Neuronal stem cell (in vitro differentiated cells): ENCODE measurements at regions not wholly inside any gene's neighbourhood (a gene's known extent, or its start where the extent isn't known, plus 50 kb on each side); places are given as distances from the start of the nearest gene placed in this dataset.

Experiments used
- DNase-seq: peaks from one replicate; pipeline ENCODE4 v3.0.0-alpha.2; 2013; ENCODE audit warnings: low spot score
- H2AFZ ChIP-seq: one replicate; pipeline ENCODE4 v1.6.1; 2013; ENCODE audit warnings: mild to moderate bottlenecking, low read length, inconsistent platforms
- H2AK5ac ChIP-seq: 2 replicates; pipeline ENCODE4 v1.6.1; 2013; ENCODE audit warnings: low read depth, mild to moderate bottlenecking, inconsistent platforms, low read length, moderate library complexity, mixed read lengths
- H2BK120ac ChIP-seq: 2 replicates; pipeline ENCODE4 v1.6.1; 2013; ENCODE audit warnings: low read depth, mild to moderate bottlenecking, inconsistent platforms, low read length, moderate library complexity, mixed read lengths
- H2BK12ac ChIP-seq: one replicate; pipeline ENCODE4 v1.6.1; 2013; ENCODE audit warnings: low read length, inconsistent platforms
- H2BK15ac ChIP-seq: 2 replicates; pipeline ENCODE4 v1.6.1; 2013; ENCODE audit warnings: mild to moderate bottlenecking, low read length, inconsistent platforms, mixed read lengths
- H2BK5ac ChIP-seq: one replicate; pipeline ENCODE4 v1.6.1; 2013; ENCODE audit warnings: inconsistent platforms, mild to moderate bottlenecking, low read length, moderate library complexity
- H3K14ac ChIP-seq: one replicate; pipeline ENCODE4 v1.6.1; 2013; ENCODE audit warnings: low read length, inconsistent platforms
- H3K18ac ChIP-seq: 2 replicates; pipeline ENCODE4 v1.6.1; 2013; ENCODE audit warnings: low read length, inconsistent platforms
- H3K23ac ChIP-seq: 2 replicates; pipeline ENCODE4 v1.6.1; 2013; ENCODE audit warnings: low read depth, mild to moderate bottlenecking, mixed read lengths, low read length, inconsistent platforms; ENCODE audit not compliant: poor library complexity
- H3K27ac ChIP-seq: replicated peaks from 3 replicates; pipeline ENCODE4 v1.5.1; 2013; ENCODE audit warnings: low read length, inconsistent platforms
- H3K27me3 ChIP-seq, 3 experiments: 2 replicates each; pipeline ENCODE4 v1.6.1; 2013; ENCODE audit warnings: low read length in 3 of 3, mild to moderate bottlenecking in 2 of 3, inconsistent platforms in 1 of 3, low read depth in 1 of 3, mixed read lengths in 1 of 3, moderate library complexity in 1 of 3; ENCODE audit not compliant: control insufficient read depth in 3 of 3, insufficient read depth in 3 of 3
- H3K36me3 ChIP-seq, 2 donors: replicated peaks in 1 of 2; 2 replicates each; pipeline ENCODE4 v1.6.1; 2013; ENCODE audit warnings: low read length in 2 of 2; ENCODE audit not compliant: control insufficient read depth in 2 of 2, insufficient read depth in 2 of 2
- H3K4ac ChIP-seq: 2 replicates; pipeline ENCODE4 v1.6.1; 2013; ENCODE audit warnings: inconsistent platforms, mild to moderate bottlenecking, low read length, moderate library complexity
- H3K4me1 ChIP-seq, 2 donors: 1 replicate in 1 of 2; 2 replicates in 1 of 2; pipeline ENCODE4 v1.6.1; 2013; ENCODE audit warnings: low read length in 2 of 2, low read depth in 1 of 2; ENCODE audit not compliant: control insufficient read depth in 2 of 2, insufficient read depth in 1 of 2
- H3K4me2 ChIP-seq: one replicate; pipeline ENCODE4 v1.6.1; 2013; ENCODE audit warnings: mild to moderate bottlenecking, low read length, inconsistent platforms; ENCODE audit not compliant: insufficient read depth, poor library complexity, severe bottlenecking
- H3K4me3 ChIP-seq, 2 donors: 2 replicates each; pipeline ENCODE4 v1.5.1; 2013; ENCODE audit warnings: low read length in 2 of 2, mild to moderate bottlenecking in 2 of 2, inconsistent platforms in 1 of 2, moderate library complexity in 1 of 2
- H3K79me1 ChIP-seq: one replicate; pipeline ENCODE4 v1.6.1; 2013; ENCODE audit warnings: low read depth, mild to moderate bottlenecking, inconsistent platforms, low read length, moderate library complexity
- H3K9ac ChIP-seq: one replicate; pipeline ENCODE4 v1.6.1; 2013; ENCODE audit warnings: mild to moderate bottlenecking, low read depth, low read length, inconsistent platforms; ENCODE audit not compliant: poor library complexity
- H3K9me3 ChIP-seq, 2 donors: replicated peaks in 1 of 2; 2 replicates each; pipeline versions ENCODE3 to v1.6.1; 2013; ENCODE audit warnings: low read length in 2 of 2, mild to moderate bottlenecking in 2 of 2, inconsistent platforms in 1 of 2, low read depth in 1 of 2, mixed read lengths in 1 of 2, moderate library complexity in 1 of 2; ENCODE audit not compliant: control insufficient read depth in 2 of 2, insufficient read depth in 1 of 2
- H4K8ac ChIP-seq: one replicate; pipeline ENCODE4 v1.6.1; 2013; ENCODE audit warnings: low read depth, mild to moderate bottlenecking, inconsistent platforms, low read length, moderate library complexity
- H4K91ac ChIP-seq: one replicate; pipeline ENCODE4 v1.6.1; 2013; ENCODE audit warnings: low read length, low read depth, mild to moderate bottlenecking, inconsistent platforms; ENCODE audit not compliant: poor library complexity
- WGBS, 2 donors: extraction: QIAGEN DNeasy Blood & Tissue Kit; methylation state at CpG; one replicate each; pipeline ENCODE4 v1.1.7; 2013; ENCODE audit warnings: missing lambda C conversion rate in 2 of 2, mixed read lengths in 1 of 2; ENCODE audit not compliant: insufficient read length in 2 of 2, insufficient replicate concordance in 1 of 2; ENCODE audit errors: extremely low coverage in 2 of 2; 5-methylcytosine and 5-hydroxymethylcytosine counted together

DNA sequence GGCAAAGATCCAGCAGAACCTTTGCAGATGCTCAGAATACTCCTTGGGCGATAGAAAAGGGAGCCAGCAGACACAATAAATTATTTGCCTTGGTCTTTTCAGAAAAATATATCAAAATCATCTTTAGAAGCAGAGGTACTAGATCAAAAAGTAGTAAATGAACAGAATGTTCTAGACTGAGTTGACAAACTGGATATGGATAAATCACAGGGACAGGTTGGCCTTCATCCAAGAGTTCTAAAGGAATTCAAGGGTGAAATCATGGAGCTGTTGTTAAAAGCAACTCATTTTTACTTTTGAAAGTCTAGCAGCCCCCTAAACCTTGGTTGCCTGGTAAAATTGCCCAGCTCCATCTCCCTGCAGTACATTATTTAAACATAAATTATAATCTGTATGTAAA, 99.1 kb downstream of the PLCE1 start:
- Histone ChIP-seq H3K4ac (no peak overlapping the region), H3K9me3 (no peaks in the 10 kb centered on the region), H3K4me2 (no peak overlapping the region), H2BK120ac (no peak overlapping the region), H3K79me1 (no peaks in the 10 kb centered on the region), H3K23ac (no peak overlapping the region), H2AFZ (no peak overlapping the region), H2BK12ac (no peak overlapping the region), H3K14ac (no peak overlapping the region), H2BK15ac (no peak overlapping the region), H4K91ac (no peak overlapping the region), H3K4me3 (no peak overlapping the region), H4K8ac (no peak overlapping the region), H3K9ac (no peak overlapping the region), H2AK5ac (no peak overlapping the region), H3K36me3 (no peaks in the 10 kb centered on the region), H3K27me3 (peaks cover 0 to 4% (median 0%) of the 10 kb centered on the region in 3 experiments), H3K4me1 (peaks cover 0 to 2% of the 10 kb centered on the region in 2 donors), H3K18ac (no peak overlapping the region), H2BK5ac (no peak overlapping the region), H3K27ac (no peak overlapping the region)
- no CpG with 5 or more reads among the region's 1 CpG for WGBS, 2 donors
- no peak for DNase-seq

DNA sequence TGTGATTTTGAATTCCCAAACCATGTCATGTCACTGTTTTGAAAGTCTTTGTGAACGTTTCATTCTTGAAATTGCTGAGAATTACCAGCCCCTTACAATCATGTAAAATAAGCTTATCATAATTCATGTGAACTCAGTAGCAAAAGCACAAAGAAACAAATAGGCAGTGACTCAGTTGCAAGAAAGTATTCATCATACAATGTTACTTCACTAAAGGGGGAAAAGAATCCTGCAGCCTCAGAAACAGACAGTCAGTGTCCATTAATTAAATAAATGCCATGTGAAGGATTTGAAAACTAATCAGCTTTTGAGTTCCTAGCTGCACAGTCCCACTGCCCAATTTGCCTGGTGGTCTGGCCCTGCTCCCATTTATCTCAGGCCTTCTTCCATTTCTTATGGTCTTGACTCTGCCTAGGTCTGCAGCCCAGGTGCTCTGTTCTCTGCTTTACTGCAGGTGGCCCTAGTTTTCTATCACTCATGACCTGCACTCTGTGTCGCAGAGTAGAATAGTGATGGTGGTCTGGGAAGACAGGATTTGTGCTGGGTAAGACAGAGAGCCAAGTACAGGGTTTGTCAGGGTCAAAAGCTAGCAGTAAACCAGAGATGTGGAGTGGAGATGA, 99.7 kb downstream of the PLCE1 start:
- Histone ChIP-seq H3K4me1 (peaks cover 0 to 2% of the 10 kb centered on the region in 2 donors), H2AK5ac (no peak overlapping the region), H3K23ac (no peak overlapping the region), H3K14ac (no peak overlapping the region), H2BK120ac (no peak overlapping the region), H3K9ac (no peak overlapping the region), H2BK5ac (no peak overlapping the region), H3K36me3 (no peaks in the 10 kb centered on the region), H3K4ac (no peak overlapping the region), H3K27me3 (peaks cover 0 to 4% (median 0%) of the 10 kb centered on the region in 3 experiments), H2BK12ac (no peak overlapping the region), H3K27ac (no peak overlapping the region), H4K8ac (no peak overlapping the region), H3K4me3 (no peak overlapping the region), H2AFZ (no peak overlapping the region), H3K4me2 (no peak overlapping the region), H2BK15ac (no peak overlapping the region), H4K91ac (no peak overlapping the region), H3K79me1 (no peaks in the 10 kb centered on the region), H3K18ac (no peak overlapping the region), H3K9me3 (no peaks in the 10 kb centered on the region)
- DNase-seq, result no peak
- WGBS, 2 donors, result no CpG with 5 or more reads among the region's 2 CpGs

DNA sequence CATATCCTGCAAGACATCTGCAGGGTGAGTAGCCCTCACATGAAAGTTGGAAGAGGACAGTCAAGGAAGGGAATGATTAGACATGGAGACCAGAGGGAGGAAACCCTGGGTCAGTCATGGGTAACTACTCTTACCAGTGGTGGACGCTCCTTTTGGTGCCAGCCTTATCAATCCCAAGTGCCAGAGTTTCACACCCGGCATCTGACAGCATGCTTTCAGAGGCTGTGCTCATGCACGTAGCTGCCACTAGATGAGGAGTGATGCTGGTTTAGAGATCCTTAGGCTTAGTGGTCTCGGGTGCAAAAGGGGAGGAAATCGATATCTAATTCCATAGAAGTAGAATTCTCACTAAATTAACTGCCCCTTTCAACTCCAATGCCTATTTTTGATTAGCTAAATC, 100.8 kb downstream of the PLCE1 start:
- H3K4me2 ChIP-seq, result no peak overlapping the region
- no peak overlapping the region for H3K18ac ChIP-seq
- H3K4ac ChIP-seq, result no peak overlapping the region
- no peak overlapping the region for H2AK5ac ChIP-seq
- no peaks in the 10 kb centered on the region for H3K79me1 ChIP-seq
- H2BK15ac ChIP-seq, result no peak overlapping the region
- no peak overlapping the region for H2BK12ac ChIP-seq
- H3K23ac ChIP-seq, result no peak overlapping the region
- no peaks in the 10 kb centered on the region for H3K36me3 ChIP-seq
- H2BK120ac ChIP-seq, result no peak overlapping the region
- no peak overlapping the region for H2BK5ac ChIP-seq
- H3K4me3 ChIP-seq, result no peak overlapping the region
- peaks cover 0 to 4% (median 0%) of the 10 kb centered on the region in 3 experiments for H3K27me3 ChIP-seq
- no peak overlapping the region for H3K9ac ChIP-seq
- no peak overlapping the region for H3K14ac ChIP-seq
- no peak for DNase-seq
- no peak overlapping the region for H2AFZ ChIP-seq
- H3K27ac ChIP-seq, result no peak overlapping the region
- no peaks in the 10 kb centered on the region for H3K9me3 ChIP-seq
- no peak overlapping the region for H4K8ac ChIP-seq
- no peak overlapping the region for H4K91ac ChIP-seq
- peaks cover 0 to 2% of the 10 kb centered on the region in 2 donors for H3K4me1 ChIP-seq
- no CpG with 5 or more reads among the region's 5 CpGs for WGBS, 2 donors

DNA sequence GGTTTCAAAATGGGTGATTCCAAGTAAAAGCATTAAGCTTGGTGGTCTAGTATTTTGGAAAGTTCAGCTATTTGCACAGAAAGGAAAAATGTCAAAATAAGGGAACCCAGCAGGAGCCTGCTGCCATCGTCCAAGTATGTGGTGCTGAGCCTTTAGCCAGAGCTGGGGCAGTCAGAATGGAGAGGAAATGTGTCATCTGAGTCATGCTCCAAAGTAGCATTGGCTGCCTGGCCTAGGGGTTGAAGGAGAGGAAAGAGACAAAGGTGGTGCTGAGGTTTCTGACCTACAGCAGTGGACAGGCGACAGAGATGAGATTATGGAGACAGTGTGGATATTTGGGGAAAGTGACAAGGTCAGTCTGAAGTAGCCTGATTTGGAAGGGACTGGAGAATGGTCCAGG, 103.9 kb downstream of the PLCE1 start:
- Histone ChIP-seq H3K4ac (no peak overlapping the region), H3K18ac (no peak overlapping the region), H3K23ac (no peak overlapping the region), H3K4me1 (peaks cover 0 to 3% of the 10 kb centered on the region in 2 donors), H3K4me2 (no peak overlapping the region), H3K14ac (no peak overlapping the region), H2BK120ac (no peak overlapping the region), H2BK12ac (no peak overlapping the region), H2AK5ac (no peak overlapping the region), H3K4me3 (no peak overlapping the region), H3K27ac (no peak overlapping the region), H4K8ac (no peak overlapping the region), H2BK15ac (no peak overlapping the region), H3K9ac (no peak overlapping the region), H4K91ac (no peak overlapping the region), H2BK5ac (no peak overlapping the region), H2AFZ (no peak overlapping the region), H3K79me1 (no peaks in the 10 kb centered on the region), H3K36me3 (no peaks in the 10 kb centered on the region), H3K27me3 (no peaks in the 10 kb centered on the region), H3K9me3 (no peaks in the 10 kb centered on the region)
- no peak for DNase-seq
- WGBS, 2 donors, result no CpG with 5 or more reads among the region's 2 CpGs
